A673 (cell line): ENCODE measurements at regions not wholly inside any gene's neighbourhood (a gene's known extent, or its start where the extent isn't known, plus 50 kb on each side); places are given as distances from the start of the nearest gene placed in this dataset.

Experiments used
- EZH2 ChIP-seq: fragments of 200-600 bp; sonication (generic); IDR thresholded peaks from 2 replicates; pipeline ENCODE4 v1.6.1; 2017; ENCODE audit warnings: borderline replicate concordance, low read depth, mild to moderate bottlenecking, mixed read lengths, antibody characterized with exemption, low read length; ENCODE audit not compliant: poor library complexity, severe bottlenecking
- TF ChIP-seq, protein P1 (sequence below): fragments of 300-800, 200-600 bp; sonication (generic); conservative IDR thresholded peaks from 2 replicates; pipeline ENCODE4 v1.5.1; 2017; ENCODE audit warnings: low read depth, mild to moderate bottlenecking, antibody characterized with exemption, low read length, moderate library complexity, mixed read lengths

DNA sequence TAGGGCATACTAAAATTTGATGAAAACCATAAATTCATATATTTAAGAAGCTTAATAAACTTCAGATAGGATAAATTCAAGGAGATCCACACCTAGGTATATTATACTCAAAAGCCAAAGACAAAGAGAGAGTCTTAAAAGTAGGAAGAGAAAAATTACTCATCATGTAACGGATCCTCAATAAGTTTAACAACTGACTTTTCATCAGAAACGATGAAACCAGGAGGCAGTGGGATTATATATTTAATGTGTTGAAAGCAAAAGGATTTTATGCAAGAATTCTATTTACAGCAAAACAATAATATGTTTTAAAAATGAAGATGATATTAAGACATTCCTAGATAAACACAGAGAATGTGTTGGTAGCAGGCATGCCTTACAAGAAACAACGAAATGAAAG lies 202.7 kb downstream of the OXSM start:
- TF ChIP-seq, protein P1, sequence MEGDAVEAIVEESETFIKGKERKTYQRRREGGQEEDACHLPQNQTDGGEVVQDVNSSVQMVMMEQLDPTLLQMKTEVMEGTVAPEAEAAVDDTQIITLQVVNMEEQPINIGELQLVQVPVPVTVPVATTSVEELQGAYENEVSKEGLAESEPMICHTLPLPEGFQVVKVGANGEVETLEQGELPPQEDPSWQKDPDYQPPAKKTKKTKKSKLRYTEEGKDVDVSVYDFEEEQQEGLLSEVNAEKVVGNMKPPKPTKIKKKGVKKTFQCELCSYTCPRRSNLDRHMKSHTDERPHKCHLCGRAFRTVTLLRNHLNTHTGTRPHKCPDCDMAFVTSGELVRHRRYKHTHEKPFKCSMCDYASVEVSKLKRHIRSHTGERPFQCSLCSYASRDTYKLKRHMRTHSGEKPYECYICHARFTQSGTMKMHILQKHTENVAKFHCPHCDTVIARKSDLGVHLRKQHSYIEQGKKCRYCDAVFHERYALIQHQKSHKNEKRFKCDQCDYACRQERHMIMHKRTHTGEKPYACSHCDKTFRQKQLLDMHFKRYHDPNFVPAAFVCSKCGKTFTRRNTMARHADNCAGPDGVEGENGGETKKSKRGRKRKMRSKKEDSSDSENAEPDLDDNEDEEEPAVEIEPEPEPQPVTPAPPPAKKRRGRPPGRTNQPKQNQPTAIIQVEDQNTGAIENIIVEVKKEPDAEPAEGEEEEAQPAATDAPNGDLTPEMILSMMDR: no peak
- no peak for TF ChIP-seq EZH2
